ENCODE measurements at regions not wholly inside any gene's neighbourhood (a gene's known extent, or its start where the extent isn't known, plus 50 kb on each side); places are given as distances from the start of the nearest gene placed in this dataset.

GRCh38 chr2:193446967-193447366 is 1252.2 kb upstream of the TMEFF2 start:
- TF ChIP-seq CTCF (IDR thresholded peaks at IDR 0.05) (no peak), POLR2A (IDR thresholded peaks at IDR 0.05) (no peak), POLR2AphosphoS5 (IDR thresholded peaks at IDR 0.05) (no peak)

Measured in breast epithelium (tissue), 3 donors.